Stimulated activated CD4-positive, alpha-beta T cell treated with anti-CD3 and anti-CD28 coated beads, Interleukin-4, amount 100 ng/mL, for 1 hour (primary cell): ENCODE measurements at regions not wholly inside any gene's neighbourhood (a gene's known extent, or its start where the extent isn't known, plus 50 kb on each side); places are given as distances from the start of the nearest gene placed in this dataset.

Source experiments
- DNase-seq: peaks from one replicate; pipeline ENCODE4 v3.0.0-alpha.2; 2020

- DNase-seq, result no peak
Measured at GRCh38 chr20:50288128-50288623, 97.5 kb downstream of the CEBPB start.

GRCh38 chr20:50289581-50289980 lies 99.0 kb downstream of the CEBPB start:
- no peak for DNase-seq

GRCh38 chr20:50290112-50290511 lies 99.5 kb downstream of the CEBPB start:
- DNase-seq, result no peak

GRCh38 chr20:50290808-50291207 lies 100.2 kb downstream of the CEBPB start:
- DNase-seq, result no peak

- DNase-seq, result no peak
Measured at GRCh38 chr20:50291254-50292078, 100.8 kb downstream of the CEBPB start.

GRCh38 chr20:50292079-50292590 lies 101.5 kb downstream of the CEBPB start:
- DNase-seq, result no peak

GRCh38 chr20:50292591-50293283 lies 102.1 kb downstream of the CEBPB start:
- peak; percentile 24 for DNase-seq

- DNase-seq, result no peak
Measured at GRCh38 chr20:50293284-50294139, 102.9 kb downstream of the CEBPB start.

- DNase-seq, result no peak
Measured at GRCh38 chr20:50294164-50295088, 103.8 kb downstream of the CEBPB start.

- no peak for DNase-seq
Measured at GRCh38 chr20:50295345-50295744, 104.7 kb downstream of the CEBPB start.

GRCh38 chr20:50295762-50296449 lies 105.3 kb downstream of the CEBPB start:
- DNase-seq, result no peak

- no peak for DNase-seq
Measured at GRCh38 chr20:50296450-50297375, 106.1 kb downstream of the CEBPB start.

GRCh38 chr20:50297498-50298376 lies 107.1 kb downstream of the CEBPB start:
- no peak for DNase-seq

- DNase-seq, result no peak
Measured at GRCh38 chr20:50298554-50299324, 108.1 kb downstream of the CEBPB start.

GRCh38 chr20:50299325-50299629 lies 108.6 kb downstream of the CEBPB start:
- no peak for DNase-seq

GRCh38 chr20:50301165-50301564 lies 110.5 kb downstream of the CEBPB start:
- DNase-seq, result no peak

GRCh38 chr20:50301712-50302111 lies 111.1 kb downstream of the CEBPB start:
- no peak for DNase-seq

- no peak for DNase-seq
Measured at GRCh38 chr20:50302341-50303057, 111.9 kb downstream of the CEBPB start.
